DND-41 (cell line): ENCODE measurements at regions not wholly inside any gene's neighbourhood (a gene's known extent, or its start where the extent isn't known, plus 50 kb on each side); places are given as distances from the start of the nearest gene placed in this dataset.

Experiments used
- ATAC-seq: fragments of 200-7000 bp; cut with Tn5 transposase; 3 replicates; pipeline ENCODE4 v1.9.1; 2021; ENCODE audit warnings: low read depth; ENCODE audit not compliant: insufficient read depth
- DNase-seq: peaks from one replicate; pipeline ENCODE4 v3.0.0-alpha.2; 2020
- H2AFZ ChIP-seq: 2 replicates; pipeline ENCODE4 v1.6.0; 2012; ENCODE audit warnings: low read depth, low read length
- H3K27ac ChIP-seq: 2 replicates; pipeline ENCODE4 v1.5.1; 2012; ENCODE audit warnings: low read length, inconsistent platforms
- H3K27me3 ChIP-seq: fragments of 200-600 bp; sonication (generic); 2 replicates; pipeline ENCODE4 v1.6.0; 2012; ENCODE audit warnings: low read length, mild to moderate bottlenecking, inconsistent platforms; ENCODE audit not compliant: insufficient read depth, poor library complexity
- H3K36me3 ChIP-seq: 2 replicates; pipeline ENCODE4 v1.5.1; 2012; ENCODE audit warnings: low read length, inconsistent platforms; ENCODE audit not compliant: insufficient read depth
- H3K4me1 ChIP-seq: 2 replicates; pipeline ENCODE4 v1.5.1; 2012; ENCODE audit warnings: mild to moderate bottlenecking, low read length; ENCODE audit not compliant: insufficient read depth
- H3K4me2 ChIP-seq: 2 replicates; pipeline ENCODE4 v1.6.0; 2012; ENCODE audit warnings: mild to moderate bottlenecking, moderate library complexity, low read length, inconsistent platforms; ENCODE audit not compliant: insufficient read depth
- H3K4me3 ChIP-seq, 2 experiments: fragments of 200-600 bp in 1 of 2; shearing (Covaris generic) in 1 of 2; 2 replicates each; pipeline ENCODE4 v1.5.1; 2012 to 2016; ENCODE audit warnings: inconsistent platforms in 2 of 2, low read length in 2 of 2, mild to moderate bottlenecking in 2 of 2, low read depth in 1 of 2, moderate library complexity in 1 of 2
- H3K79me2 ChIP-seq: 2 replicates; pipeline ENCODE4 v1.6.0; 2012; ENCODE audit warnings: low read length, inconsistent platforms; ENCODE audit not compliant: insufficient read depth
- H3K9ac ChIP-seq: 2 replicates; pipeline ENCODE4 v1.6.0; 2012; ENCODE audit warnings: low read depth, mild to moderate bottlenecking, inconsistent platforms, low read length, moderate library complexity
- H3K9me3 ChIP-seq: 2 replicates; pipeline ENCODE4 v1.5.1; 2012; ENCODE audit warnings: low read length, moderate library complexity, mild to moderate bottlenecking, inconsistent platforms; ENCODE audit not compliant: insufficient read depth, severe bottlenecking
- H4K20me1 ChIP-seq: 2 replicates; pipeline ENCODE4 v1.6.0; 2012; ENCODE audit warnings: low read length; ENCODE audit not compliant: insufficient read depth
- EZH2 ChIP-seq: IDR thresholded peaks from 3 replicates; pipeline ENCODE4 v1.6.1; 2012; ENCODE audit warnings: borderline replicate concordance, low read depth, mild to moderate bottlenecking, moderate library complexity, low read length, inconsistent platforms; ENCODE audit not compliant: severe bottlenecking
- TF ChIP-seq, protein P1 (sequence below): IDR thresholded peaks from 2 replicates; pipeline ENCODE4 v1.5.1; 2012; ENCODE audit warnings: borderline replicate concordance, low read length, moderate library complexity, mild to moderate bottlenecking; ENCODE audit not compliant: poor library complexity, severe bottlenecking; ENCODE audit errors: extremely low read depth

DNA sequence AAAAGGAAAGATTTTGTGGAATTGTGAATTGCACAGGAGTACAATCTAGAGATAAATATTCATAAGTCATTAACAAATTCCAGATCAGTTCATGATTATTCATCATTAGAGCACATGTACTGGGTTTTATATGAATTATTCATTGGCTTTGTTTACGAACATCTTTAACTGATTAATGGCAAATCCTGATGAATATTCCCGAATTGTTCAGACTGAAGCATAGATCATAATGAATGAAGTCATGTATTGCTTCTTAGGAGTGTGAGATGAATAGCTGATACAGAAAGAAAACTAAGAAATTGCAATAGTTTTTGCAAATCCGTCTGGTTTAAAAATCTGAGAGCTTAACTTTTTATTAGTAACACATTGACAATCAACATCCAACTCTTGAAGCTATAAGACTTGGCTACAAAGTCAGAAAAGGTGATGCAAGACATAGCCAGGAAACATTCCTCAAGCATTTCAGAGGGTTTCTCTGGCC, 183.6 kb upstream of the DGKB start:
- DNase-seq (no peak), ATAC-seq (no peak)
- no peaks in the 10 kb centered on the region for H4K20me1 ChIP-seq
- H3K4me3 ChIP-seq, result no peak overlapping the region
- H3K9ac ChIP-seq, result no peak overlapping the region
- no peaks in the 10 kb centered on the region for H3K27me3 ChIP-seq
- no peaks in the 10 kb centered on the region for H3K79me2 ChIP-seq
- H3K9me3 ChIP-seq, result no peaks in the 10 kb centered on the region
- TF ChIP-seq, protein P1, sequence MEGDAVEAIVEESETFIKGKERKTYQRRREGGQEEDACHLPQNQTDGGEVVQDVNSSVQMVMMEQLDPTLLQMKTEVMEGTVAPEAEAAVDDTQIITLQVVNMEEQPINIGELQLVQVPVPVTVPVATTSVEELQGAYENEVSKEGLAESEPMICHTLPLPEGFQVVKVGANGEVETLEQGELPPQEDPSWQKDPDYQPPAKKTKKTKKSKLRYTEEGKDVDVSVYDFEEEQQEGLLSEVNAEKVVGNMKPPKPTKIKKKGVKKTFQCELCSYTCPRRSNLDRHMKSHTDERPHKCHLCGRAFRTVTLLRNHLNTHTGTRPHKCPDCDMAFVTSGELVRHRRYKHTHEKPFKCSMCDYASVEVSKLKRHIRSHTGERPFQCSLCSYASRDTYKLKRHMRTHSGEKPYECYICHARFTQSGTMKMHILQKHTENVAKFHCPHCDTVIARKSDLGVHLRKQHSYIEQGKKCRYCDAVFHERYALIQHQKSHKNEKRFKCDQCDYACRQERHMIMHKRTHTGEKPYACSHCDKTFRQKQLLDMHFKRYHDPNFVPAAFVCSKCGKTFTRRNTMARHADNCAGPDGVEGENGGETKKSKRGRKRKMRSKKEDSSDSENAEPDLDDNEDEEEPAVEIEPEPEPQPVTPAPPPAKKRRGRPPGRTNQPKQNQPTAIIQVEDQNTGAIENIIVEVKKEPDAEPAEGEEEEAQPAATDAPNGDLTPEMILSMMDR, result no peak
- no peak for TF ChIP-seq EZH2
- no peak overlapping the region for H3K27ac ChIP-seq
- no peak overlapping the region for H3K4me2 ChIP-seq
- no peaks in the 10 kb centered on the region for H3K36me3 ChIP-seq
- no peaks in the 10 kb centered on the region for H3K4me1 ChIP-seq
- H2AFZ ChIP-seq, result no peak overlapping the region

DNA sequence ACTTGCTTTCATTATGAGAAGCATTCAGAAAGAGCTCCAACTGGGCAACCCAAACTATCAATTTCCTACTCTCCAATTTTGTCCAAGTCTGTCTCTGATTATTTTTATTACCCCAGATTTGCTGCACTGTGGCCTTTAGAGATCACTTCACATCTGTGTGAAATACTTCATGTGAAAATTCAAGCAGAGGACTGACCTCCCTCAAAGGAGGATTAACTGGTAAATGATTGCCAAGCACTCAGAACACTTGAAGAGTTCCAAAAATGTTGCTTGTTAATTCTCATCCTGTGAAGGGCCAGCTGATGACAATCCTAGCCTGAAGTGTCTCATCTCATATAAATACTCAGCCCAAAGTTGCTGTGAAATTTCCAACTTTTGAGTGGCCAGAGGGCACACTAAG, 182.8 kb upstream of the DGKB start:
- no peak overlapping the region for H3K27ac ChIP-seq
- no peaks in the 10 kb centered on the region for H3K9me3 ChIP-seq
- no peaks in the 10 kb centered on the region for H3K4me1 ChIP-seq
- ATAC-seq (no peak), DNase-seq (no peak)
- no peak overlapping the region for H3K9ac ChIP-seq
- H2AFZ ChIP-seq, result no peak overlapping the region
- no peaks in the 10 kb centered on the region for H3K79me2 ChIP-seq
- H4K20me1 ChIP-seq, result no peaks in the 10 kb centered on the region
- H3K27me3 ChIP-seq, result no peaks in the 10 kb centered on the region
- no peak overlapping the region for H3K4me3 ChIP-seq
- H3K4me2 ChIP-seq, result no peak overlapping the region
- TF ChIP-seq, protein P1, result no peak
- no peak for TF ChIP-seq EZH2
- H3K36me3 ChIP-seq, result no peaks in the 10 kb centered on the region

DNA sequence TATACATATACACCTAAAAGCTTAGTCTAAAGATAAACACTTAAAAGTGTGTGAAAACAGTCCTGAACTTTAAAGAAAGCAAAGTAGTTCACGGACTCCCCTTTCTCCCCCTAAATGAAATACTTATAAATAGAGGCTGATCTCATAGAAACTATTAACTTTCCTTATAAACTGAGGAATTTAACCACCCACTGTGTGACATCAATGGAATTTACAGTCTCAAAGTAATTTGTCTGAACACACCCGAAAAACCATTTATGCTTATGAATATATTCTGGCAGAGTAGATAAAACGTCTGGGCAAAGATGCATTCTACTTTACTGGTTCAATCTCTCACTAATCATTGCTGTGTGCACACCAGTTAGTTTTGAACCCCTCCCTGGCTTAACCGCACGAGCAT, 181.8 kb upstream of the DGKB start:
- no peaks in the 10 kb centered on the region for H3K79me2 ChIP-seq
- no peak overlapping the region for H3K27ac ChIP-seq
- H3K27me3 ChIP-seq, result no peaks in the 10 kb centered on the region
- ATAC-seq (no peak), DNase-seq (no peak)
- TF ChIP-seq, protein P1, result no peak
- no peak for TF ChIP-seq EZH2
- no peak overlapping the region for H2AFZ ChIP-seq
- H3K4me3 ChIP-seq, result no peak overlapping the region
- no peaks in the 10 kb centered on the region for H3K9me3 ChIP-seq
- no peak overlapping the region for H3K9ac ChIP-seq
- H3K4me2 ChIP-seq, result no peak overlapping the region
- no peaks in the 10 kb centered on the region for H4K20me1 ChIP-seq
- H3K4me1 ChIP-seq, result no peaks in the 10 kb centered on the region
- H3K36me3 ChIP-seq, result no peaks in the 10 kb centered on the region

DNA sequence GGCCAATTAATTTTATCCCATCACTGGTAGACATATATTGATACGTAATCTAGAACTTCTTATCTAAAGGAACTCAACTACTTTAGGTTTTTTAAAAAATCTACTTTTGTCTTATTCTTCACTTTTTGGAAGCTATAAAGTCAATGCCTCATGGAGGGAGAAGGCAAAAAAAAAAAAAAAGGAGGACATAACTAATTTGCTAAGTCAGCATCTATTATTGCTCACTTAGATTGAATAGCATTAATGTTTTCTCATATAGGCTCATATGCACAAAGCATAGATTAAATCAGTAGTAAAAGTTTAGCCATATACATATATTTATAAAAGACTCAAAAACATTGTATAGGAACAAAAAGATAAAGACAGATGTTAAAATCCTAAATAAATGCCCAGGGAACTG, 179.3 kb upstream of the DGKB start:
- no peak overlapping the region for H2AFZ ChIP-seq
- no peak overlapping the region for H3K9ac ChIP-seq
- H4K20me1 ChIP-seq, result no peaks in the 10 kb centered on the region
- ATAC-seq (no peak), DNase-seq (no peak)
- H3K27ac ChIP-seq, result no peak overlapping the region
- H3K79me2 ChIP-seq, result no peaks in the 10 kb centered on the region
- H3K4me3 ChIP-seq, result no peak overlapping the region
- H3K27me3 ChIP-seq, result no peaks in the 10 kb centered on the region
- no peak for TF ChIP-seq EZH2
- TF ChIP-seq, protein P1, result no peak
- H3K4me2 ChIP-seq, result no peak overlapping the region
- no peaks in the 10 kb centered on the region for H3K36me3 ChIP-seq
- H3K4me1 ChIP-seq, result no peaks in the 10 kb centered on the region
- no peaks in the 10 kb centered on the region for H3K9me3 ChIP-seq
